SK-N-SH (cell line): ENCODE measurements at regions not wholly inside any gene's neighbourhood (a gene's known extent, or its start where the extent isn't known, plus 50 kb on each side); places are given as distances from the start of the nearest gene placed in this dataset.

ENCODE experiments used
- CTCF ChIA-PET: fragments of 300-600, 350-600 bp; formaldehyde crosslinking; extraction: SDS; loops from one replicate; lab custom pipeline; 2021; lab: Yijun Ruan, JAX
- POLR2A ChIA-PET: fragments of 350-600 bp; sonication (Branson Sonifier 250); formaldehyde crosslinking; extraction: SDS; loops from one replicate; lab custom pipeline; 2020; ENCODE audit warnings: antibody characterized with exemption, inconsistent platforms; lab: Yijun Ruan, JAX
- DNase-seq: peaks from one replicate; pipeline ENCODE4 v3.0.0; 2012
- H2AFZ ChIP-seq: fragments of 200-600 bp; sonication (generic); 2 replicates; pipeline ENCODE4 v1.8.1; 2016; ENCODE audit warnings: antibody characterized with exemption, mild to moderate bottlenecking, low read depth
- H3F3A ChIP-seq: fragments of 200-600 bp; sonication (generic); replicated peaks from 2 replicates; pipeline ENCODE3; 2016; ENCODE audit warnings: antibody characterized with exemption, mild to moderate bottlenecking; ENCODE audit not compliant: insufficient read depth
- H3K27ac ChIP-seq, 2 experiments: fragments of 200-500 bp in 1 of 2; fragments of 200-600 bp in 1 of 2; sonication (Bioruptor generic) in 1 of 2; sonication (generic), shearing (Covaris generic) in 1 of 2; 2 replicates each; pipeline versions ENCODE4 v1.5.1 to v1.6.1; 2014 to 2016; ENCODE audit warnings: low read depth in 2 of 2, inconsistent platforms in 1 of 2, low read length in 1 of 2, mild to moderate bottlenecking in 1 of 2, mixed read lengths in 1 of 2
- H3K27me3 ChIP-seq: fragments of 200-600 bp; sonication (generic), shearing (Covaris generic); 2 replicates; pipeline ENCODE4 v1.6.1; 2016; ENCODE audit warnings: mixed run types; ENCODE audit not compliant: insufficient read depth
- H3K36me3 ChIP-seq, 2 experiments: fragments of 200-500 bp in 1 of 2; fragments of 200-600 bp in 1 of 2; sonication (Bioruptor generic) in 1 of 2; sonication (generic) in 1 of 2; replicated peaks in 1 of 2; 2 replicates each; pipeline versions ENCODE3 to v1.5.1; 2014 to 2016; ENCODE audit warnings: low read length in 1 of 2, mild to moderate bottlenecking in 1 of 2; ENCODE audit not compliant: insufficient read depth in 2 of 2, control insufficient read depth in 1 of 2
- H3K4me1 ChIP-seq, 2 experiments: fragments of 200-500 bp in 1 of 2; fragments of 200-600 bp in 1 of 2; sonication (Bioruptor generic) in 1 of 2; sonication (generic), shearing (Covaris generic) in 1 of 2; 2 replicates each; pipeline versions ENCODE4 v1.5.1 to v1.6.1; 2014 to 2016; ENCODE audit warnings: low read depth in 1 of 2, low read length in 1 of 2, mixed run types in 1 of 2; ENCODE audit not compliant: insufficient read depth in 2 of 2, control insufficient read depth in 1 of 2
- H3K4me2 ChIP-seq: fragments of 200-600 bp; sonication (generic), shearing (Covaris generic); 2 replicates; pipeline ENCODE4 v1.6.1; 2017; ENCODE audit warnings: mixed run types
- H3K4me3 ChIP-seq, 2 experiments: fragments of 200-500 bp in 1 of 2; fragments of 200-600 bp in 1 of 2; sonication (Bioruptor generic) in 1 of 2; sonication (generic), shearing (Covaris generic) in 1 of 2; 2 replicates each; pipeline versions ENCODE4 v1.5.1 to v1.8.1; 2014 to 2016; ENCODE audit warnings: low read depth in 2 of 2, inconsistent platforms in 1 of 2, low read length in 1 of 2, mild to moderate bottlenecking in 1 of 2, mixed read lengths in 1 of 2, moderate library complexity in 1 of 2
- H3K79me2 ChIP-seq: fragments of 200-600 bp; sonication (generic); 2 replicates; pipeline ENCODE4 v1.8.1; 2017; ENCODE audit warnings: mild to moderate bottlenecking; ENCODE audit not compliant: insufficient read depth
- H3K9ac ChIP-seq: fragments of 200-600 bp; sonication (generic); 2 replicates; pipeline ENCODE4 v1.6.1; 2017; ENCODE audit warnings: mixed run types
- H3K9me2 ChIP-seq: fragments of 200-600 bp; sonication (generic); 2 replicates; pipeline ENCODE4 v1.6.1; 2017; ENCODE audit warnings: mixed run types
- H3K9me3 ChIP-seq: fragments of 200-600 bp; sonication (generic); 2 replicates; pipeline ENCODE4 v1.6.1; 2017; ENCODE audit warnings: mixed run types, mild to moderate bottlenecking, moderate library complexity
- H4K20me1 ChIP-seq: fragments of 200-600 bp; sonication (generic); 2 replicates; pipeline ENCODE4 v1.6.1; 2017; ENCODE audit warnings: mild to moderate bottlenecking, mixed run types; ENCODE audit not compliant: insufficient read depth
- CHD2 ChIP-seq: fragments of 150-350 bp; IDR thresholded peaks from 2 replicates; pipeline ENCODE4 v1.6.1; 2018; ENCODE audit warnings: low read length; ENCODE audit not compliant: partially characterized antibody
- EZH2phosphoT487 ChIP-seq: fragments of 200-600 bp; sonication (generic); IDR thresholded peaks from 2 replicates; pipeline ENCODE4 v1.6.1; 2017; ENCODE audit warnings: low read depth, mixed run types, mild to moderate bottlenecking, antibody characterized with exemption, moderate library complexity, borderline replicate concordance
- FOSL2 ChIP-seq: IDR thresholded peaks from 2 replicates; pipeline ENCODE4 v1.4.0; 2012; ENCODE audit warnings: low read depth, mild to moderate bottlenecking, moderate library complexity, borderline replicate concordance
- FOXJ3 ChIP-seq: sonication (generic); formaldehyde crosslinking; IDR thresholded peaks from 2 replicates; pipeline ENCODE4 v1.5.1; 2020; ENCODE audit warnings: mild to moderate bottlenecking, missing genetic modification reagents
- FOXM1 ChIP-seq: IDR thresholded peaks from 2 replicates; pipeline ENCODE4 v1.4.0; 2012; ENCODE audit warnings: low read depth, mild to moderate bottlenecking
- GATA2 ChIP-seq: sonication (generic); formaldehyde crosslinking; IDR thresholded peaks from 2 replicates; pipeline ENCODE4 v1.5.0; 2020; ENCODE audit warnings: mild to moderate bottlenecking, missing genetic modification reagents
- JUND ChIP-seq: IDR thresholded peaks from 2 replicates; pipeline ENCODE4 v1.4.0; 2012
- MXI1 ChIP-seq: IDR thresholded peaks from 2 replicates; pipeline ENCODE4 v1.6.1; 2012; ENCODE audit warnings: mild to moderate bottlenecking, low read depth, low read length, improper control_type of control experiment
- NFIC ChIP-seq: IDR thresholded peaks from 2 replicates; pipeline ENCODE4 v1.4.0; 2012; ENCODE audit warnings: borderline replicate concordance
- NRF1 ChIP-seq: IDR thresholded peaks from 2 replicates; pipeline ENCODE4 v1.6.1; 2012; ENCODE audit warnings: low read depth, mild to moderate bottlenecking, low read length
- PBX3 ChIP-seq: IDR thresholded peaks from 2 replicates; pipeline ENCODE4; 2012
- POLR2AphosphoS5 ChIP-seq: IDR thresholded peaks from 2 replicates; pipeline ENCODE4 v1.6.1; 2012; ENCODE audit warnings: low read depth, low read length
- RAD21 ChIP-seq: IDR thresholded peaks from 2 replicates; pipeline ENCODE4 v1.6.1; 2012; ENCODE audit warnings: mild to moderate bottlenecking, low read length
- RCOR1 ChIP-seq: fragments of 150-350 bp; IDR thresholded peaks from 2 replicates; pipeline ENCODE4 v1.6.1; 2017; ENCODE audit warnings: antibody characterized with exemption, low read length
- REST ChIP-seq: IDR thresholded peaks from 2 replicates; pipeline ENCODE4 v1.6.1; 2012; ENCODE audit warnings: mild to moderate bottlenecking, low read depth, low read length, moderate library complexity
- RFX5 ChIP-seq: IDR thresholded peaks from 2 replicates; pipeline ENCODE4 v1.6.1; 2012; ENCODE audit warnings: mild to moderate bottlenecking, improper control_type of control experiment, low read length
- RXRA ChIP-seq: IDR thresholded peaks from 2 replicates; pipeline ENCODE4 v1.4.0; 2012; ENCODE audit warnings: low read depth, mild to moderate bottlenecking, borderline replicate concordance
- SIN3A ChIP-seq: IDR thresholded peaks from 2 replicates; pipeline ENCODE4 v1.6.1; 2012; ENCODE audit warnings: low read depth, mild to moderate bottlenecking, low read length, moderate library complexity, borderline replicate concordance
- SMC3 ChIP-seq: IDR thresholded peaks from 2 replicates; pipeline ENCODE4 v1.6.1; 2012; ENCODE audit warnings: low read depth, low read length, improper control_type of control experiment
- TCF12 ChIP-seq: IDR thresholded peaks from 2 replicates; pipeline ENCODE4 v1.4.0; 2012
- YY1 ChIP-seq: IDR thresholded peaks from 2 replicates; pipeline ENCODE4 v1.4.0; 2012; ENCODE audit warnings: low read depth, mild to moderate bottlenecking
- WGBS: methylation state at CpG from one replicate; pipeline ENCODE4 v1.1.6; 2017; ENCODE audit warnings: low lambda C conversion rate; 5-methylcytosine and 5-hydroxymethylcytosine counted together

GRCh38 chr6:48628316-48628715 is 517.3 kb upstream of the PTCHD4 start (continued):
- TF ChIP-seq RAD21, result no peak
- no peak for TF ChIP-seq NRF1
- TF ChIP-seq FOSL2, result no peak
- TF ChIP-seq MXI1, result no peak
- no peak for TF ChIP-seq RXRA
- TF ChIP-seq SIN3A, result no peak

DNA sequence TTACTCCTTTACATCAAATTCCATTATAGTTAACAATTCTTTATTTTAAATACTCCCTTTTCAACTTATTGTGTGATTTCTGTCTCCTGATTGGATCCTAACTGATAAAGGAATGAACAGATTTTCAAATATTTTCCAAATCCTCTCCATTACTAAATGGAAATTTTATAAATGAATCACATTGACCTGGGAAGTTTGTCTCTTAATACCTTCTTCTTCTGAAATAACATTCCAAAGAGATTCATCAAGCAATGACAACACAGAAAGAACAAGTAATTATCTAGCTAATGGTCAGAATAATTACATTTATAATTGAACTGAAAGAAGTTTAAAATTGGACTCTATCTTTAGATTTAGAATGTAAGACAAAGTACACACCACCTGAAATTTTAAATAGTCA is 515.4 kb upstream of the PTCHD4 start:
- H3K4me3 ChIP-seq, result no peak overlapping the region
- no peaks in the 10 kb centered on the region for H3K27me3 ChIP-seq
- no peaks in the 10 kb centered on the region for H4K20me1 ChIP-seq
- H2AFZ ChIP-seq, result no peak overlapping the region
- ChIA-PET CTCF (no interaction called here), POLR2A (no interaction called here)
- no peak overlapping the region for H3K27ac ChIP-seq
- no peaks in the 10 kb centered on the region for H3F3A ChIP-seq
- TF ChIP-seq FOXM1 (no peak), NFIC (no peak), TCF12 (no peak)
- no peaks in the 10 kb centered on the region for H3K9me3 ChIP-seq
- H3K9ac ChIP-seq, result no peak overlapping the region
- no peak overlapping the region for H3K4me2 ChIP-seq
- H3K79me2 ChIP-seq, result no peaks in the 10 kb centered on the region
- no peaks in the 10 kb centered on the region for H3K9me2 ChIP-seq
- DNase-seq, result no peak
- H3K4me1 ChIP-seq, result no peaks in the 10 kb centered on the region
- no peaks in the 10 kb centered on the region for H3K36me3 ChIP-seq

DNA sequence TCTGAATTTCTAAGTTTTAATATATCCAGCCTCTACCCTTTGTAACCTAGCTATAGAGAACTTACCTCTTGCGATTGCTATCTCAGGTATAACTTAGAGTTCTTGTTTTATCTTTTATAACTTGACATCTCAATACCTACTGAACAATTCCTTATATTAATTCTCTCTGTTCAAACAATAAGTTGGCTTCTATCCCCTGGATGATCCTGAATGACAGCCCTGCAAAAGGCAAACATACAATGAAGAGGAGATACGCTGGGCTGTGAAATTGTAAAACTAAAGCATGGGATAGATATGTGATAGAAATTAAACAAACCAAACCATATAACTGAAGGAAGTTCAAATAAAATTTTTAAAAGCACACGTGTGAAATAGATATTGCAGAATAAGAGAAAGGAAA is 513.6 kb upstream of the PTCHD4 start:
- H3K36me3 ChIP-seq, result no peaks in the 10 kb centered on the region
- DNase-seq, result no peak
- 11% methylated on average over 3 of the region's 3 CpGs for WGBS
- no peak overlapping the region for H2AFZ ChIP-seq
- no peaks in the 10 kb centered on the region for H3K79me2 ChIP-seq
- no peaks in the 10 kb centered on the region for H3K9me2 ChIP-seq
- no peak overlapping the region for H3K4me3 ChIP-seq
- no peaks in the 10 kb centered on the region for H3K4me1 ChIP-seq
- H4K20me1 ChIP-seq, result no peaks in the 10 kb centered on the region
- CTCF ChIA-PET, result no interaction called here
- H3K9me3 ChIP-seq, result no peaks in the 10 kb centered on the region
- POLR2A ChIA-PET, result no interaction called here
- H3F3A ChIP-seq, result no peaks in the 10 kb centered on the region
- H3K27me3 ChIP-seq, result no peaks in the 10 kb centered on the region
- H3K4me2 ChIP-seq, result no peak overlapping the region
- H3K27ac ChIP-seq, result no peak overlapping the region
- H3K9ac ChIP-seq, result no peak overlapping the region
- TF ChIP-seq RCOR1 (no peak), RFX5 (no peak), FOXM1 (no peak), SMC3 (no peak), GATA2 (CRISPR knock-in tag) (no peak), SIN3A (no peak), FOXJ3 (no peak), NFIC (no peak), EZH2phosphoT487 (no peak), PBX3 (no peak), MXI1 (no peak), YY1 (no peak), POLR2AphosphoS5 (no peak), REST (no peak), JUND (no peak), TCF12 (no peak), NRF1 (no peak), CHD2 (no peak)
